ENCODE measurements at regions not wholly inside any gene's neighbourhood (a gene's known extent, or its start where the extent isn't known, plus 50 kb on each side); places are given as distances from the start of the nearest gene placed in this dataset.

GRCh38 chr18:37956902-37957301 lies 391.3 kb upstream of the CELF4 start:
- no peaks in the 10 kb centered on the region for H3K9me3 ChIP-seq (ENCODE audit: control insufficient read depth in 2 of 2, insufficient read depth in 1 of 2, low read length in 1 of 2)
- DNase-seq (ENCODE audit: low read depth in 6 of 9, low spot score in 9 of 9) = no peak
- H3K4me3 ChIP-seq (ENCODE audit: low read length in 2 of 2) = no peak overlapping the region
- no peaks in the 10 kb centered on the region for H3K36me3 ChIP-seq (ENCODE audit: control insufficient read depth in 2 of 2, insufficient read depth in 2 of 2, low read length in 1 of 2)
- no peak overlapping the region for H3K27ac ChIP-seq (ENCODE audit: low read depth in 1 of 2, low read length in 1 of 2)
- WGBS = 28% methylated on average over 4 of the region's 4 CpGs
- no peaks in the 10 kb centered on the region for H3K4me1 ChIP-seq (ENCODE audit: control insufficient read depth in 2 of 2, insufficient read depth in 2 of 2, low read length in 2 of 2)
- no peaks in the 10 kb centered on the region for H3K27me3 ChIP-seq (ENCODE audit: control insufficient read depth in 2 of 2, insufficient read depth in 1 of 2, low read length in 1 of 2)

GRCh38 chr18:37956020-37956419 lies 390.4 kb upstream of the CELF4 start:
- H3K27me3 ChIP-seq (ENCODE audit: control insufficient read depth in 2 of 2, insufficient read depth in 1 of 2, low read length in 1 of 2) = no peaks in the 10 kb centered on the region
- WGBS = 84% methylated on average over 2 of the region's 2 CpGs
- no peak for DNase-seq (ENCODE audit: low read depth in 6 of 9, low spot score in 9 of 9)
- no peak overlapping the region for H3K27ac ChIP-seq (ENCODE audit: low read depth in 1 of 2, low read length in 1 of 2)
- no peaks in the 10 kb centered on the region for H3K4me1 ChIP-seq (ENCODE audit: control insufficient read depth in 2 of 2, insufficient read depth in 2 of 2, low read length in 2 of 2)
- no peak overlapping the region for H3K4me3 ChIP-seq (ENCODE audit: low read length in 2 of 2)
- H3K9me3 ChIP-seq (ENCODE audit: control insufficient read depth in 2 of 2, insufficient read depth in 1 of 2, low read length in 1 of 2) = no peaks in the 10 kb centered on the region
- H3K36me3 ChIP-seq (ENCODE audit: control insufficient read depth in 2 of 2, insufficient read depth in 2 of 2, low read length in 1 of 2) = no peaks in the 10 kb centered on the region

- 83% methylated on average over 2 of the region's 2 CpGs for WGBS
- H3K27ac ChIP-seq (ENCODE audit: low read depth in 1 of 2, low read length in 1 of 2) = no peak overlapping the region
- no peaks in the 10 kb centered on the region for H3K4me1 ChIP-seq (ENCODE audit: control insufficient read depth in 2 of 2, insufficient read depth in 2 of 2, low read length in 2 of 2)
- H3K36me3 ChIP-seq (ENCODE audit: control insufficient read depth in 2 of 2, insufficient read depth in 2 of 2, low read length in 1 of 2) = no peaks in the 10 kb centered on the region
- DNase-seq (ENCODE audit: low read depth in 6 of 9, low spot score in 9 of 9) = no peak
- H3K4me3 ChIP-seq (ENCODE audit: low read length in 2 of 2) = no peak overlapping the region
- no peaks in the 10 kb centered on the region for H3K9me3 ChIP-seq (ENCODE audit: control insufficient read depth in 2 of 2, insufficient read depth in 1 of 2, low read length in 1 of 2)
- H3K27me3 ChIP-seq (ENCODE audit: control insufficient read depth in 2 of 2, insufficient read depth in 1 of 2, low read length in 1 of 2) = no peaks in the 10 kb centered on the region
Measured at GRCh38 chr18:37955201-37955600, 389.6 kb upstream of the CELF4 start.

- no peak overlapping the region for H3K4me3 ChIP-seq (ENCODE audit: low read length in 2 of 2)
- no peak for DNase-seq (ENCODE audit: low read depth in 6 of 9, low spot score in 9 of 9)
- WGBS = 33% methylated on average over 2 of the region's 2 CpGs
Measured at GRCh38 chr18:37953876-37954275, 388.3 kb upstream of the CELF4 start.

GRCh38 chr18:37948471-37948870 lies 382.9 kb upstream of the CELF4 start:
- Histone ChIP-seq H3K4me3 (ENCODE audit: low read length in 2 of 2) (no peak overlapping the region), H3K4me1 (ENCODE audit: control insufficient read depth in 2 of 2, insufficient read depth in 2 of 2, low read length in 2 of 2) (no peaks in the 10 kb centered on the region), H3K36me3 (ENCODE audit: control insufficient read depth in 2 of 2, insufficient read depth in 2 of 2, low read length in 1 of 2) (no peaks in the 10 kb centered on the region), H3K27me3 (ENCODE audit: control insufficient read depth in 2 of 2, insufficient read depth in 1 of 2, low read length in 1 of 2) (no peaks in the 10 kb centered on the region), H3K27ac (ENCODE audit: low read depth in 1 of 2, low read length in 1 of 2) (no peak overlapping the region), H3K9me3 (ENCODE audit: control insufficient read depth in 2 of 2, insufficient read depth in 1 of 2, low read length in 1 of 2) (no peaks in the 10 kb centered on the region)
- no peak for DNase-seq (ENCODE audit: low read depth in 6 of 9, low spot score in 9 of 9)
- 99% methylated on average over 3 of the region's 3 CpGs for WGBS

More at GRCh38 chr18:37953876-37954275, 388.3 kb upstream of the CELF4 start:
- Histone ChIP-seq H3K27me3 (ENCODE audit: control insufficient read depth in 2 of 2, insufficient read depth in 1 of 2, low read length in 1 of 2) (no peaks in the 10 kb centered on the region), H3K9me3 (ENCODE audit: control insufficient read depth in 2 of 2, insufficient read depth in 1 of 2, low read length in 1 of 2) (no peaks in the 10 kb centered on the region), H3K27ac (ENCODE audit: low read depth in 1 of 2, low read length in 1 of 2) (no peak overlapping the region), H3K36me3 (ENCODE audit: control insufficient read depth in 2 of 2, insufficient read depth in 2 of 2, low read length in 1 of 2) (no peaks in the 10 kb centered on the region), H3K4me1 (ENCODE audit: control insufficient read depth in 2 of 2, insufficient read depth in 2 of 2, low read length in 2 of 2) (no peaks in the 10 kb centered on the region)

- Histone ChIP-seq H3K4me1 (ENCODE audit: control insufficient read depth in 2 of 2, insufficient read depth in 2 of 2, low read length in 2 of 2) (no peaks in the 10 kb centered on the region), H3K27me3 (ENCODE audit: control insufficient read depth in 2 of 2, insufficient read depth in 1 of 2, low read length in 1 of 2) (no peaks in the 10 kb centered on the region), H3K27ac (ENCODE audit: low read depth in 1 of 2, low read length in 1 of 2) (no peak overlapping the region), H3K4me3 (ENCODE audit: low read length in 2 of 2) (no peak overlapping the region), H3K36me3 (ENCODE audit: control insufficient read depth in 2 of 2, insufficient read depth in 2 of 2, low read length in 1 of 2) (no peaks in the 10 kb centered on the region), H3K9me3 (ENCODE audit: control insufficient read depth in 2 of 2, insufficient read depth in 1 of 2, low read length in 1 of 2) (no peaks in the 10 kb centered on the region)
- no peak for DNase-seq (ENCODE audit: low read depth in 6 of 9, low spot score in 9 of 9)
- 87% methylated on average over 4 of the region's 4 CpGs for WGBS
Measured at GRCh38 chr18:37946324-37946723, 380.7 kb upstream of the CELF4 start.

GRCh38 chr18:37944700-37945270 lies 379.2 kb upstream of the CELF4 start:
- Histone ChIP-seq H3K9me3 (ENCODE audit: control insufficient read depth in 2 of 2, insufficient read depth in 1 of 2, low read length in 1 of 2) (no peaks in the 10 kb centered on the region), H3K4me3 (ENCODE audit: low read length in 2 of 2) (no peak overlapping the region), H3K36me3 (ENCODE audit: control insufficient read depth in 2 of 2, insufficient read depth in 2 of 2, low read length in 1 of 2) (no peaks in the 10 kb centered on the region), H3K4me1 (ENCODE audit: control insufficient read depth in 2 of 2, insufficient read depth in 2 of 2, low read length in 2 of 2) (no peaks in the 10 kb centered on the region), H3K27me3 (ENCODE audit: control insufficient read depth in 2 of 2, insufficient read depth in 1 of 2, low read length in 1 of 2) (no peaks in the 10 kb centered on the region), H3K27ac (ENCODE audit: low read depth in 1 of 2, low read length in 1 of 2) (no peak overlapping the region)
- WGBS = 91% methylated on average over 3 of the region's 3 CpGs
- DNase-seq (ENCODE audit: low read depth in 6 of 9, low spot score in 9 of 9) = no peak

- H3K36me3 ChIP-seq (ENCODE audit: control insufficient read depth in 2 of 2, insufficient read depth in 2 of 2, low read length in 1 of 2) = no peaks in the 10 kb centered on the region
- no peak overlapping the region for H3K27ac ChIP-seq (ENCODE audit: low read depth in 1 of 2, low read length in 1 of 2)
- no peak overlapping the region for H3K4me3 ChIP-seq (ENCODE audit: low read length in 2 of 2)
- H3K4me1 ChIP-seq (ENCODE audit: control insufficient read depth in 2 of 2, insufficient read depth in 2 of 2, low read length in 2 of 2) = no peaks in the 10 kb centered on the region
- H3K27me3 ChIP-seq (ENCODE audit: control insufficient read depth in 2 of 2, insufficient read depth in 1 of 2, low read length in 1 of 2) = no peaks in the 10 kb centered on the region
- no peaks in the 10 kb centered on the region for H3K9me3 ChIP-seq (ENCODE audit: control insufficient read depth in 2 of 2, insufficient read depth in 1 of 2, low read length in 1 of 2)
- WGBS = 84% methylated on average over 6 of the region's 6 CpGs
- DNase-seq (ENCODE audit: low read depth in 6 of 9, low spot score in 9 of 9) = no peak
Measured at GRCh38 chr18:37937287-37937686, 371.7 kb upstream of the CELF4 start.

GRCh38 chr18:37935086-37935485 lies 369.5 kb upstream of the CELF4 start:
- H3K27me3 ChIP-seq (ENCODE audit: control insufficient read depth in 2 of 2, insufficient read depth in 1 of 2, low read length in 1 of 2) = no peaks in the 10 kb centered on the region
- no peak for DNase-seq (ENCODE audit: low read depth in 6 of 9, low spot score in 9 of 9)
- H3K27ac ChIP-seq (ENCODE audit: low read depth in 1 of 2, low read length in 1 of 2) = no peak overlapping the region
- H3K4me3 ChIP-seq (ENCODE audit: low read length in 2 of 2) = no peak overlapping the region
- no peaks in the 10 kb centered on the region for H3K9me3 ChIP-seq (ENCODE audit: control insufficient read depth in 2 of 2, insufficient read depth in 1 of 2, low read length in 1 of 2)
- WGBS = 95% methylated on average over 2 of the region's 2 CpGs
- H3K36me3 ChIP-seq (ENCODE audit: control insufficient read depth in 2 of 2, insufficient read depth in 2 of 2, low read length in 1 of 2) = no peaks in the 10 kb centered on the region
- no peaks in the 10 kb centered on the region for H3K4me1 ChIP-seq (ENCODE audit: control insufficient read depth in 2 of 2, insufficient read depth in 2 of 2, low read length in 2 of 2)

GRCh38 chr18:37930640-37931039 lies 365.0 kb upstream of the CELF4 start:
- Histone ChIP-seq H3K36me3 (ENCODE audit: control insufficient read depth in 2 of 2, insufficient read depth in 2 of 2, low read length in 1 of 2) (no peaks in the 10 kb centered on the region), H3K4me1 (ENCODE audit: control insufficient read depth in 2 of 2, insufficient read depth in 2 of 2, low read length in 2 of 2) (no peaks in the 10 kb centered on the region), H3K4me3 (ENCODE audit: low read length in 2 of 2) (no peak overlapping the region), H3K27ac (ENCODE audit: low read depth in 1 of 2, low read length in 1 of 2) (no peak overlapping the region), H3K27me3 (ENCODE audit: control insufficient read depth in 2 of 2, insufficient read depth in 1 of 2, low read length in 1 of 2) (no peaks in the 10 kb centered on the region), H3K9me3 (ENCODE audit: control insufficient read depth in 2 of 2, insufficient read depth in 1 of 2, low read length in 1 of 2) (no peaks in the 10 kb centered on the region)
- DNase-seq (ENCODE audit: low read depth in 6 of 9, low spot score in 9 of 9) = no peak
- 89% methylated on average over 4 of the region's 4 CpGs for WGBS

Measured in thymus (tissue), 11 donors.